ENCODE measurements at regions not wholly inside any gene's neighbourhood (a gene's known extent, or its start where the extent isn't known, plus 50 kb on each side); places are given as distances from the start of the nearest gene placed in this dataset.

- TF ChIP-seq CTCF (conservative IDR thresholded peaks at IDR 0.05; ENCODE audit: low read depth, low read length) (no peak), MAFK (IDR thresholded peaks at IDR 0.05; ENCODE audit: low read depth, low read length) (peak; percentile 51), RCOR1 (IDR thresholded peaks at IDR 0.05; ENCODE audit: insufficient replicate concordance, low read length) (no peak), SMC3 (IDR thresholded peaks at IDR 0.05; ENCODE audit: low read depth, low read length) (peak; percentile 16; the same call in 1 of the 2 replicates), CEBPB (IDR thresholded peaks at IDR 0.05; ENCODE audit: low read depth, low read length) (peak; percentile 99), RAD21 (IDR thresholded peaks at IDR 0.05; ENCODE audit: low read length) (peak; percentile 31; the same call in 1 of the 2 replicates), MAZ (IDR thresholded peaks at IDR 0.05; ENCODE audit: borderline replicate concordance, low read depth, low read length) (no peak), POLR2A (IDR thresholded peaks at IDR 0.05; ENCODE audit: low read depth, low read length) (0 out of 2 replicates have a peak, but pooled peaks have one; percentile 48), RFX5 (IDR thresholded peaks at IDR 0.05; ENCODE audit: low read depth, low read length) (no peak), CHD1 (IDR thresholded peaks at IDR 0.05; ENCODE audit: low read depth, low read length) (no peak)
- TF ChIP-seq, protein P1, sequence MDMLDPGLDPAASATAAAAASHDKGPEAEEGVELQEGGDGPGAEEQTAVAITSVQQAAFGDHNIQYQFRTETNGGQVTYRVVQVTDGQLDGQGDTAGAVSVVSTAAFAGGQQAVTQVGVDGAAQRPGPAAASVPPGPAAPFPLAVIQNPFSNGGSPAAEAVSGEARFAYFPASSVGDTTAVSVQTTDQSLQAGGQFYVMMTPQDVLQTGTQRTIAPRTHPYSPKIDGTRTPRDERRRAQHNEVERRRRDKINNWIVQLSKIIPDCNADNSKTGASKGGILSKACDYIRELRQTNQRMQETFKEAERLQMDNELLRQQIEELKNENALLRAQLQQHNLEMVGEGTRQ (IDR thresholded peaks at IDR 0.05; ENCODE audit: low read depth, low read length): no peak
- TF ChIP-seq, protein P2, sequence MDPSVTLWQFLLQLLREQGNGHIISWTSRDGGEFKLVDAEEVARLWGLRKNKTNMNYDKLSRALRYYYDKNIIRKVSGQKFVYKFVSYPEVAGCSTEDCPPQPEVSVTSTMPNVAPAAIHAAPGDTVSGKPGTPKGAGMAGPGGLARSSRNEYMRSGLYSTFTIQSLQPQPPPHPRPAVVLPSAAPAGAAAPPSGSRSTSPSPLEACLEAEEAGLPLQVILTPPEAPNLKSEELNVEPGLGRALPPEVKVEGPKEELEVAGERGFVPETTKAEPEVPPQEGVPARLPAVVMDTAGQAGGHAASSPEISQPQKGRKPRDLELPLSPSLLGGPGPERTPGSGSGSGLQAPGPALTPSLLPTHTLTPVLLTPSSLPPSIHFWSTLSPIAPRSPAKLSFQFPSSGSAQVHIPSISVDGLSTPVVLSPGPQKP (IDR thresholded peaks at IDR 0.05; ENCODE audit: borderline replicate concordance, low read depth, low read length): no peak
Observed at GRCh38 chr6:22113026-22113766, 183.6 kb downstream of the PRL start.
